ENCODE measurements at regions not wholly inside any gene's neighbourhood (a gene's known extent, or its start where the extent isn't known, plus 50 kb on each side); places are given as distances from the start of the nearest gene placed in this dataset.

- TF ChIP-seq CTCF (IDR thresholded peaks at IDR 0.05) (no peak), POLR2AphosphoS5 (IDR thresholded peaks at IDR 0.05) (no peak)
These were observed 115.4 kb upstream of the NDST4 start for GRCh38 chr4:115228851-115229250.
